ENCODE measurements at regions not wholly inside any gene's neighbourhood (a gene's known extent, or its start where the extent isn't known, plus 50 kb on each side); places are given as distances from the start of the nearest gene placed in this dataset.

GRCh38 chrX:54640103-54640690, 110.2 kb downstream of the GNL3L start (continued):
- TF ChIP-seq FOXM1 (IDR thresholded peaks at IDR 0.05; ENCODE audit: low read depth), result peak; percentile 57
- TF ChIP-seq FOXM1 (CRISPR knock-in tag; IDR thresholded peaks at IDR 0.05; ENCODE audit: low read depth), result no peak
- no peak for TF ChIP-seq VEZF1 (CRISPR knock-in tag; IDR thresholded peaks at IDR 0.05)

DNA sequence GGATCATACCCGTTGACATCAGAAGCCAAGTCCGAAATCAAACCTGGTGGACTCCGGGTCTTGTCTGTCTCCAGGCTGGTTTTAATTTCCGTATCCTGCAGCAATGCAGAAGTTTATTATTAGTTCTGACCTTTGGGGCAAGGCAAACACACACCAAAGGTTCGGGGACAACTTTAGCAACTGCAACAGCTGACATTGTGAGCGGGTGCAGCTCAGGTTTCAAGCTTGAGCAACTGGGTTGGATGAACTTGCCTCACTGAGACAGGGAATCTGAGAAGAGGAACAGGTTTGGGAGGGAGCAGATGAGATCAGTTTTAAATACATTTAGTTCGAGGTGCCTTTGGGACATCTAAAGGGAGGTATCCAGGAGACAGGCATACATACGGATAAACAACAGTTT, 110.7 kb downstream of the GNL3L start:
- Histone ChIP-seq H3K27me3 (ENCODE audit: control insufficient read depth in 2 of 2, insufficient read depth in 2 of 2, low read length in 2 of 2) (no peaks in the 10 kb centered on the region), H3K9me3 (replicated peaks; ENCODE audit: control insufficient read depth, insufficient read depth, low read depth, low read length) (no peaks in the 10 kb centered on the region; the same call in 1 of the 2 replicates), H3K27ac (ENCODE audit: extremely low read depth, low read depth, low read length) (no peak overlapping the region; the same call in 2 of the 3 replicates), H3K79me2 (ENCODE audit: control insufficient read depth, insufficient read depth, low read length) (no peaks in the 10 kb centered on the region), H3K9me1 (ENCODE audit: control insufficient read depth, insufficient read depth, low read length) (no peaks in the 10 kb centered on the region), H3K4me2 (ENCODE audit: insufficient read depth, low read length) (peak overlapping the region; percentile 85; the same call in 1 of the 2 replicates), H2AFZ (ENCODE audit: low read depth, low read length) (peak overlapping the region; percentile 97), H3K9ac (ENCODE audit: insufficient read depth in 1 of 2, low read depth in 2 of 2, low read length in 2 of 2) (peak overlapping the region in 1 of 2 experiments; percentile 92; a peak in 1 of 4 replicates), H4K20me1 (replicated peaks; ENCODE audit: control insufficient read depth, insufficient read depth, low read length) (no peaks in the 10 kb centered on the region), H3K4me3 (no peak overlapping the region), H3K36me3 (ENCODE audit: control insufficient read depth, insufficient read depth, low read length) (no peaks in the 10 kb centered on the region), H3K4me1 (replicated peaks in 1 of 2; ENCODE audit: control insufficient read depth in 2 of 2, insufficient read depth in 2 of 2, low read length in 2 of 2) (peaks cover 2 to 3% of the 10 kb centered on the region in 2 experiments; a peak in 3 of 5 replicates)
- TF ChIP-seq CHCHD3 (CRISPR knock-in tag; IDR thresholded peaks at IDR 0.05), result no peak
- TF ChIP-seq TCF7 (IDR thresholded peaks at IDR 0.05; ENCODE audit: borderline replicate concordance), result no peak
- no peak for TF ChIP-seq ZNF175 (CRISPR knock-in tag; IDR thresholded peaks at IDR 0.05; ENCODE audit: low read depth)
- TF ChIP-seq NR1H2 (CRISPR knock-in tag; IDR thresholded peaks at IDR 0.05), result no peak
- TF ChIP-seq XRCC4 (IDR thresholded peaks at IDR 0.05; ENCODE audit: extremely low read depth, insufficient read depth, insufficient read length), result no peak
- no peak for TF ChIP-seq ZNF224 (CRISPR knock-in tag; IDR thresholded peaks at IDR 0.05)
- TF ChIP-seq GABPB2 (CRISPR knock-in tag; conservative IDR thresholded peaks at IDR 0.05), result no peak
- DNase-seq (ENCODE audit: extremely low read depth in 1 of 4, low spot score in 3 of 4) (peak in 1 of 4 experiments; percentile 6), FAIRE-seq (no peak), ATAC-seq (no peak)
- intact Hi-C loops (cut with micrococcal nuclease), result loop anchor here (10.0 kb wide), 1 partner anchor 414 kb away; no protein-coding TSS in a partner anchor
- CTCF ChIA-PET (ENCODE audit: low intra/inter-chr PET ratio), result no interaction called here
- WGBS (ENCODE audit: insufficient coverage, low coverage, missing lambda C conversion rate), result 63% methylated on average over 8 of the region's 8 CpGs
- BruUV-seq (replicated peaks), result no TSS peak
- POLR2A ChIA-PET, result no interaction called here
- in situ Hi-C loops (cut with MboI), result loop anchor here (25.0 kb wide), 1 partner anchor 422 kb away; no protein-coding TSS in a partner anchor

All from K562 (cell line).